ENCODE measurements at regions not wholly inside any gene's neighbourhood (a gene's known extent, or its start where the extent isn't known, plus 50 kb on each side); places are given as distances from the start of the nearest gene placed in this dataset.

DNA sequence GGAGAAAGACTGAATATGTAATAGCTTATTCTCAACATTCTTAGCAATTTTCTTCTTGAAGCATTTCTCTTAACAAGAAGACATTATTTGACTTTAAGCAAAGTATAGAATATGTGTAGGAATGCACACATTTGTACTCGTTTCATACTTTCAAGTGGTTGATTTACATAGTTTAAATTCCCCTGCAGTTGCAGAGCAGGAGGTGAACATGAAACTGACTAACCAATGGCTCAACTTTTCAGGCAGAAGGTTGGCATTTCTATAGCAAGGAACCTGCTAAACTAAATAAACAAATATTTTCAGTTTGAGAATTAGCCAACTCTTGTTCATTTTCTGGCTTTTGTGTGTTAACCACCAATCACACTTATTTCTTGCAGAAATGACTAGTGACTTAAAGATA lies 145.4 kb upstream of the MYO16 start:
- H3K4me3 ChIP-seq (ENCODE audit: low read length) = no peak overlapping the region
- no peaks in the 10 kb centered on the region for H3K79me2 ChIP-seq (ENCODE audit: low read length)
- no peaks in the 10 kb centered on the region for H4K20me1 ChIP-seq (ENCODE audit: insufficient read depth, low read length)
- no peak overlapping the region for H3K27ac ChIP-seq (ENCODE audit: low read length)
- H2AFZ ChIP-seq (ENCODE audit: low read depth, low read length) = no peak overlapping the region
- no peaks in the 10 kb centered on the region for H3K4me1 ChIP-seq (ENCODE audit: low read length)
- no peak overlapping the region for H3K4me2 ChIP-seq (ENCODE audit: low read length)
- TF ChIP-seq CTCF (IDR thresholded peaks at IDR 0.05; ENCODE audit: low read depth, low read length) (no peak), EZH2phosphoT487 (IDR thresholded peaks at IDR 0.05; ENCODE audit: low read depth) (no peak)
- no peaks in the 10 kb centered on the region for H3K9me3 ChIP-seq (ENCODE audit: insufficient read depth, low read length)
- H3K9ac ChIP-seq (ENCODE audit: low read length) = no peak overlapping the region
- H3K27me3 ChIP-seq (ENCODE audit: low read depth, low read length) = no peaks in the 10 kb centered on the region
- no peaks in the 10 kb centered on the region for H3K36me3 ChIP-seq (replicated peaks; ENCODE audit: low read depth, low read length)

DNA sequence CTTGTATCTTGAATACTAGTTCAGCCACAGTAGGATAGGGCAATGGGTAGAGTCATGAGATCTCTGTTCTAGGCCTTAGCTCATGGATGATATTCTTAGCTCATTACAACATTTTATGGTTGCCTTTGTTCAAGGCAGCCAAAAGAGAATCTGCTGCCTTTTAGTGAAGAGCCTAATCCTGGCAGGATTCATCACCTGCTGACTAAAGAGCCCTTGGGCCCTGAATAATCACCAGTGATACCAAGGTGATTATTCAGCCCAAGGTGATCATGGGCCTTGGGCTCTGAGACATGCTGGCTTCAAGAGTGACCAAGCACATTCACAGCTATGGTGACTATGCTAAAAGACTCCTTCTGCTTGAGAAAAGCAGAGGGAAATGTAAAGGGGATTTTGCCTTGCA lies 143.3 kb upstream of the MYO16 start:
- Histone ChIP-seq H3K4me3 (ENCODE audit: low read length) (no peak overlapping the region), H4K20me1 (ENCODE audit: insufficient read depth, low read length) (no peaks in the 10 kb centered on the region), H3K79me2 (ENCODE audit: low read length) (no peaks in the 10 kb centered on the region), H3K36me3 (replicated peaks; ENCODE audit: low read depth, low read length) (no peaks in the 10 kb centered on the region), H3K4me1 (ENCODE audit: low read length) (no peaks in the 10 kb centered on the region), H3K27me3 (ENCODE audit: low read depth, low read length) (no peaks in the 10 kb centered on the region), H2AFZ (ENCODE audit: low read depth, low read length) (no peak overlapping the region), H3K4me2 (ENCODE audit: low read length) (no peak overlapping the region), H3K9me3 (ENCODE audit: insufficient read depth, low read length) (no peaks in the 10 kb centered on the region), H3K9ac (ENCODE audit: low read length) (no peak overlapping the region), H3K27ac (ENCODE audit: low read length) (no peak overlapping the region)
- TF ChIP-seq EZH2phosphoT487 (IDR thresholded peaks at IDR 0.05; ENCODE audit: low read depth) (no peak), CTCF (IDR thresholded peaks at IDR 0.05; ENCODE audit: low read depth, low read length) (no peak)

GRCh38 chr13:108494991-108495645 lies 134.3 kb upstream of the MYO16 start:
- Histone ChIP-seq H4K20me1 (ENCODE audit: insufficient read depth, low read length) (no peaks in the 10 kb centered on the region), H3K79me2 (ENCODE audit: low read length) (no peaks in the 10 kb centered on the region), H3K9me3 (ENCODE audit: insufficient read depth, low read length) (0 out of 2 replicates have a peak, but pooled peaks cover 6% of the 10 kb centered on the region), H3K36me3 (replicated peaks; ENCODE audit: low read depth, low read length) (no peaks in the 10 kb centered on the region), H3K4me2 (ENCODE audit: low read length) (no peak overlapping the region), H3K27ac (ENCODE audit: low read length) (no peak overlapping the region), H3K4me3 (ENCODE audit: low read length) (no peak overlapping the region), H3K27me3 (ENCODE audit: low read depth, low read length) (no peaks in the 10 kb centered on the region), H3K4me1 (ENCODE audit: low read length) (no peaks in the 10 kb centered on the region), H2AFZ (ENCODE audit: low read depth, low read length) (no peak overlapping the region), H3K9ac (ENCODE audit: low read length) (no peak overlapping the region)
- no peak for TF ChIP-seq EZH2phosphoT487 (IDR thresholded peaks at IDR 0.05; ENCODE audit: low read depth)
- TF ChIP-seq CTCF (IDR thresholded peaks at IDR 0.05; ENCODE audit: low read depth, low read length) = no peak

- Histone ChIP-seq H3K4me1 (ENCODE audit: low read length) (no peaks in the 10 kb centered on the region), H3K79me2 (ENCODE audit: low read length) (no peaks in the 10 kb centered on the region), H3K9me3 (ENCODE audit: insufficient read depth, low read length) (0 out of 2 replicates have a peak, but pooled peaks cover 6% of the 10 kb centered on the region), H4K20me1 (ENCODE audit: insufficient read depth, low read length) (no peaks in the 10 kb centered on the region), H3K27ac (ENCODE audit: low read length) (no peak overlapping the region), H3K4me3 (ENCODE audit: low read length) (no peak overlapping the region), H3K27me3 (ENCODE audit: low read depth, low read length) (no peaks in the 10 kb centered on the region), H3K9ac (ENCODE audit: low read length) (no peak overlapping the region), H2AFZ (ENCODE audit: low read depth, low read length) (no peak overlapping the region), H3K4me2 (ENCODE audit: low read length) (no peak overlapping the region), H3K36me3 (replicated peaks; ENCODE audit: low read depth, low read length) (no peaks in the 10 kb centered on the region)
- TF ChIP-seq EZH2phosphoT487 (IDR thresholded peaks at IDR 0.05; ENCODE audit: low read depth) (no peak), CTCF (IDR thresholded peaks at IDR 0.05; ENCODE audit: low read depth, low read length) (no peak)
These were observed 133.6 kb upstream of the MYO16 start for GRCh38 chr13:108495646-108496361.

All from OCI-LY3 (cell line).